Mesenchymal stem cell (in vitro differentiated cells and primary cell): ENCODE measurements at regions not wholly inside any gene's neighbourhood (a gene's known extent, or its start where the extent isn't known, plus 50 kb on each side); places are given as distances from the start of the nearest gene placed in this dataset.

Source experiments
- DNase-seq: peaks from one replicate; pipeline ENCODE4 v3.0.0-alpha.2; 2013
- H2AFZ ChIP-seq: one replicate; pipeline ENCODE4 v1.6.1; 2013; ENCODE audit warnings: low read depth, mild to moderate bottlenecking, control low read depth, inconsistent platforms, low read length, moderate library complexity
- H2AK5ac ChIP-seq: 2 replicates; pipeline ENCODE4 v1.6.1; 2013; ENCODE audit warnings: low read length, moderate library complexity, mild to moderate bottlenecking, inconsistent platforms; ENCODE audit not compliant: severe bottlenecking
- H2BK120ac ChIP-seq: one replicate; pipeline ENCODE4 v1.6.1; 2013; ENCODE audit warnings: low read depth, mild to moderate bottlenecking, inconsistent platforms, low read length, moderate library complexity
- H2BK12ac ChIP-seq, 2 experiments: one replicate each; pipeline ENCODE4 v1.6.1; 2013; ENCODE audit warnings: inconsistent platforms in 2 of 2, low read length in 2 of 2, mild to moderate bottlenecking in 2 of 2, moderate library complexity in 2 of 2, control low read depth in 1 of 2
- H2BK15ac ChIP-seq: one replicate; pipeline ENCODE4 v1.6.1; 2013; ENCODE audit warnings: mild to moderate bottlenecking, low read depth, inconsistent platforms; ENCODE audit not compliant: poor library complexity, severe bottlenecking
- H2BK5ac ChIP-seq: 2 replicates; pipeline ENCODE4 v1.6.1; 2013; ENCODE audit warnings: low read depth, mild to moderate bottlenecking, low read length, control low read depth, inconsistent platforms; ENCODE audit not compliant: poor library complexity, severe bottlenecking
- H3K14ac ChIP-seq, 2 experiments: one replicate each; pipeline ENCODE4 v1.6.1; 2013; ENCODE audit warnings: inconsistent platforms in 2 of 2, low read length in 2 of 2, control low read depth in 1 of 2, mild to moderate bottlenecking in 1 of 2, moderate library complexity in 1 of 2
- H3K18ac ChIP-seq, 2 experiments: one replicate each; pipeline ENCODE4 v1.6.1; 2013; ENCODE audit warnings: inconsistent platforms in 2 of 2, low read length in 2 of 2, control low read depth in 1 of 2, low read depth in 1 of 2, mild to moderate bottlenecking in 1 of 2
- H3K23ac ChIP-seq, 2 experiments: one replicate each; pipeline ENCODE4 v1.6.1; 2013; ENCODE audit warnings: inconsistent platforms in 2 of 2, low read length in 2 of 2, mild to moderate bottlenecking in 2 of 2, moderate library complexity in 2 of 2, control low read depth in 1 of 2
- H3K27ac ChIP-seq: 2 replicates; pipeline ENCODE4 v1.5.1; 2013; ENCODE audit warnings: mild to moderate bottlenecking, moderate library complexity, low read length, control low read depth, inconsistent platforms; ENCODE audit not compliant: poor library complexity, severe bottlenecking
- H3K27me3 ChIP-seq, 2 experiments: 2 replicates each; pipeline versions ENCODE4 v1.6.1 to v1.7.0; 2013; ENCODE audit warnings: low read length in 2 of 2, mild to moderate bottlenecking in 2 of 2, moderate library complexity in 2 of 2, control low read depth in 1 of 2, inconsistent platforms in 1 of 2; ENCODE audit not compliant: control insufficient read depth in 1 of 2, insufficient read depth in 1 of 2
- H3K36me3 ChIP-seq, 2 experiments: 2 replicates each; pipeline versions ENCODE4 v1.6.1 to v1.7.0; 2013; ENCODE audit warnings: low read length in 2 of 2, control low read depth in 1 of 2, inconsistent platforms in 1 of 2, low read depth in 1 of 2, mild to moderate bottlenecking in 1 of 2; ENCODE audit not compliant: insufficient read depth in 2 of 2, control insufficient read depth in 1 of 2
- H3K4ac ChIP-seq, 2 experiments: one replicate each; pipeline ENCODE4 v1.6.1; 2013; ENCODE audit warnings: inconsistent platforms in 2 of 2, low read length in 2 of 2, mild to moderate bottlenecking in 2 of 2, moderate library complexity in 2 of 2, control low read depth in 1 of 2, low read depth in 1 of 2
- H3K4me1 ChIP-seq: 2 replicates; pipeline ENCODE4 v1.6.1; 2013; ENCODE audit warnings: low read depth, low read length, control low read depth; ENCODE audit not compliant: control insufficient read depth, insufficient read depth
- H3K4me2 ChIP-seq: 2 replicates; pipeline ENCODE4 v1.6.1; 2013; ENCODE audit warnings: low read length, mild to moderate bottlenecking, inconsistent platforms; ENCODE audit not compliant: poor library complexity, severe bottlenecking
- H3K4me3 ChIP-seq, 2 experiments: 2 replicates each; pipeline versions ENCODE4 v1.5.1 to v1.7.0; 2013; ENCODE audit warnings: low read length in 2 of 2, mild to moderate bottlenecking in 2 of 2, control low read depth in 1 of 2, low read depth in 1 of 2; ENCODE audit not compliant: insufficient read depth in 1 of 2
- H3K79me1 ChIP-seq: replicated peaks from 2 replicates; pipeline ENCODE4 v1.6.1; 2013; ENCODE audit warnings: mild to moderate bottlenecking, control low read depth, low read length, inconsistent platforms; ENCODE audit not compliant: poor library complexity, severe bottlenecking
- H3K9ac ChIP-seq: 2 replicates; pipeline ENCODE4 v1.7.0; 2013; ENCODE audit warnings: mild to moderate bottlenecking, low read length, moderate library complexity
- H3K9me3 ChIP-seq: 2 replicates; pipeline ENCODE4 v1.7.0; 2013; ENCODE audit warnings: mild to moderate bottlenecking, low read length; ENCODE audit not compliant: control insufficient read depth
- H4K8ac ChIP-seq: one replicate; pipeline ENCODE4 v1.6.1; 2013; ENCODE audit warnings: inconsistent platforms, mild to moderate bottlenecking, low read length, moderate library complexity
- H4K91ac ChIP-seq: one replicate; pipeline ENCODE4 v1.6.1; 2013; ENCODE audit warnings: mild to moderate bottlenecking, low read length, inconsistent platforms
- WGBS: methylation state at CpG from one replicate; pipeline ENCODE4 v1.1.7; 2013; ENCODE audit warnings: mixed read lengths; 5-methylcytosine and 5-hydroxymethylcytosine counted together

GRCh38 chr1:196143602-196144342 is 464.5 kb downstream of the KCNT2 start:
- Histone ChIP-seq H2BK120ac (no peak overlapping the region), H3K14ac (no peak overlapping the region), H3K79me1 (no peaks in the 10 kb centered on the region), H3K36me3 (no peaks in the 10 kb centered on the region), H3K4ac (no peak overlapping the region), H4K91ac (no peak overlapping the region), H2BK5ac (no peak overlapping the region), H3K9ac (no peak overlapping the region), H2BK15ac (no peak overlapping the region), H3K18ac (no peak overlapping the region), H4K8ac (no peak overlapping the region), H2AFZ (no peak overlapping the region), H3K4me2 (no peak overlapping the region), H2AK5ac (no peak overlapping the region), H3K27ac (no peak overlapping the region), H3K9me3 (no peaks in the 10 kb centered on the region), H2BK12ac (no peak overlapping the region), H3K4me1 (no peaks in the 10 kb centered on the region), H3K27me3 (no peaks in the 10 kb centered on the region), H3K4me3 (no peak overlapping the region), H3K23ac (no peak overlapping the region)
- DNase-seq: no peak
- 74% methylated on average over 5 of the region's 8 CpGs for WGBS

- Histone ChIP-seq H4K91ac (no peak overlapping the region), H2AFZ (no peak overlapping the region), H2BK5ac (no peak overlapping the region), H3K4me2 (no peak overlapping the region), H3K27ac (no peak overlapping the region), H2BK12ac (no peak overlapping the region), H3K18ac (no peak overlapping the region), H3K36me3 (no peaks in the 10 kb centered on the region), H3K14ac (no peak overlapping the region), H3K23ac (no peak overlapping the region), H2AK5ac (no peak overlapping the region), H3K9ac (no peak overlapping the region), H2BK15ac (no peak overlapping the region), H3K4me3 (no peak overlapping the region), H3K4me1 (no peaks in the 10 kb centered on the region), H3K9me3 (no peaks in the 10 kb centered on the region), H4K8ac (no peak overlapping the region), H3K27me3 (no peaks in the 10 kb centered on the region), H3K79me1 (no peaks in the 10 kb centered on the region), H2BK120ac (no peak overlapping the region), H3K4ac (no peak overlapping the region)
- DNase-seq: no peak
- 90% methylated on average over 1 of the region's 2 CpGs for WGBS
Measured at GRCh38 chr1:196142111-196142640, 466.1 kb downstream of the KCNT2 start.

GRCh38 chr1:196136396-196136795 is 471.8 kb downstream of the KCNT2 start:
- H3K9ac ChIP-seq: no peak overlapping the region
- no peaks in the 10 kb centered on the region for H3K36me3 ChIP-seq
- no peak overlapping the region for H3K14ac ChIP-seq
- H3K9me3 ChIP-seq: no peaks in the 10 kb centered on the region
- H2AK5ac ChIP-seq: no peak overlapping the region
- no peak overlapping the region for H3K4me2 ChIP-seq
- H3K4me1 ChIP-seq: peaks cover 2% of the 10 kb centered on the region
- no peak overlapping the region for H2BK120ac ChIP-seq
- WGBS: 85% methylated on average over 3 of the region's 4 CpGs
- DNase-seq: peak; percentile 6
- H2AFZ ChIP-seq: no peak overlapping the region
- H3K27me3 ChIP-seq: no peaks in the 10 kb centered on the region
- H4K8ac ChIP-seq: no peak overlapping the region
- no peak overlapping the region for H3K4me3 ChIP-seq
- no peaks in the 10 kb centered on the region for H3K79me1 ChIP-seq
- no peak overlapping the region for H2BK12ac ChIP-seq
- peak overlapping the region; percentile 47 for H3K27ac ChIP-seq
- no peak overlapping the region for H3K23ac ChIP-seq
- no peak overlapping the region for H3K4ac ChIP-seq
- H2BK5ac ChIP-seq: no peak overlapping the region
- H4K91ac ChIP-seq: no peak overlapping the region
- H3K18ac ChIP-seq: no peak overlapping the region
- no peak overlapping the region for H2BK15ac ChIP-seq

GRCh38 chr1:196131691-196132090 is 476.5 kb downstream of the KCNT2 start:
- no peak overlapping the region for H3K4me2 ChIP-seq
- H3K14ac ChIP-seq: no peak overlapping the region
- no peak overlapping the region for H4K91ac ChIP-seq
- no peak overlapping the region for H3K23ac ChIP-seq
- no peak overlapping the region for H2BK12ac ChIP-seq
- H2AFZ ChIP-seq: no peak overlapping the region
- DNase-seq: no peak
- no peaks in the 10 kb centered on the region for H3K36me3 ChIP-seq
- H4K8ac ChIP-seq: no peak overlapping the region
- no peak overlapping the region for H2AK5ac ChIP-seq
- WGBS: no CpG with 5 or more reads among the region's 1 CpG
- no peak overlapping the region for H2BK120ac ChIP-seq
- H3K4me1 ChIP-seq: peaks cover 2% of the 10 kb centered on the region
- no peak overlapping the region for H3K27ac ChIP-seq
- no peaks in the 10 kb centered on the region for H3K27me3 ChIP-seq
- H2BK5ac ChIP-seq: no peak overlapping the region
- H3K4ac ChIP-seq: no peak overlapping the region
- H3K18ac ChIP-seq: no peak overlapping the region
- no peak overlapping the region for H3K9ac ChIP-seq
- no peak overlapping the region for H2BK15ac ChIP-seq
- H3K4me3 ChIP-seq: no peak overlapping the region
- H3K9me3 ChIP-seq: no peaks in the 10 kb centered on the region
- H3K79me1 ChIP-seq: no peaks in the 10 kb centered on the region
